SKM-1 (cell line): ENCODE measurements at regions not wholly inside any gene's neighbourhood (a gene's known extent, or its start where the extent isn't known, plus 50 kb on each side); places are given as distances from the start of the nearest gene placed in this dataset.

ENCODE experiments used
- DNase-seq: peaks from one replicate; lab custom pipeline; 2025; ENCODE audit not compliant: unreplicated experiment; lab: John Stamatoyannopoulos, UW

- DNase-seq, result no peak
Observed at GRCh38 chr20:39263076-39263475, 300.9 kb downstream of the DHX35 start.

GRCh38 chr20:39259808-39260207 lies 297.7 kb downstream of the DHX35 start:
- no peak for DNase-seq

GRCh38 chr20:39259010-39259803 lies 297.1 kb downstream of the DHX35 start:
- no peak for DNase-seq

GRCh38 chr20:39258253-39258652 lies 296.1 kb downstream of the DHX35 start:
- DNase-seq, result no peak

- no peak for DNase-seq
Observed at GRCh38 chr20:39253051-39253755, 291.1 kb downstream of the DHX35 start.

- DNase-seq, result no peak
Observed at GRCh38 chr20:39252035-39252434, 289.9 kb downstream of the DHX35 start.

GRCh38 chr20:39249798-39250197 lies 287.7 kb downstream of the DHX35 start:
- DNase-seq, result no peak

GRCh38 chr20:39248862-39249485 lies 286.8 kb downstream of the DHX35 start:
- no peak for DNase-seq

GRCh38 chr20:39248171-39248861 lies 286.2 kb downstream of the DHX35 start:
- DNase-seq, result no peak

GRCh38 chr20:39246436-39246835 lies 284.3 kb downstream of the DHX35 start:
- no peak for DNase-seq

- DNase-seq, result no peak
Observed at GRCh38 chr20:39245685-39246311, 283.7 kb downstream of the DHX35 start.

- DNase-seq, result no peak
Observed at GRCh38 chr20:39243962-39244361, 281.8 kb downstream of the DHX35 start.

GRCh38 chr20:39242614-39243013 lies 280.5 kb downstream of the DHX35 start:
- no peak for DNase-seq

GRCh38 chr20:39234520-39235095 lies 272.5 kb downstream of the DHX35 start:
- DNase-seq, result no peak

GRCh38 chr20:39233755-39234154 lies 271.6 kb downstream of the DHX35 start:
- DNase-seq, result no peak

- DNase-seq, result no peak
Observed at GRCh38 chr20:39227416-39227815, 265.3 kb downstream of the DHX35 start.

GRCh38 chr20:39225978-39226377 lies 263.8 kb downstream of the DHX35 start:
- no peak for DNase-seq

GRCh38 chr20:39225536-39225935 lies 263.4 kb downstream of the DHX35 start:
- no peak for DNase-seq

GRCh38 chr20:39222101-39222500 lies 260.0 kb downstream of the DHX35 start:
- DNase-seq, result no peak

GRCh38 chr20:39216195-39216594 lies 254.1 kb downstream of the DHX35 start:
- no peak for DNase-seq

GRCh38 chr20:39214828-39215227 lies 252.7 kb downstream of the DHX35 start:
- no peak for DNase-seq
